ENCODE measurements at regions not wholly inside any gene's neighbourhood (a gene's known extent, or its start where the extent isn't known, plus 50 kb on each side); places are given as distances from the start of the nearest gene placed in this dataset.

- DNase-seq: no peak
Measured at GRCh38 chr18:24741965-24742724, 281.7 kb downstream of the HRH4 start.

- DNase-seq: no peak
Measured at GRCh38 chr18:24754583-24755253, 294.3 kb downstream of the HRH4 start.

- DNase-seq: no peak
Measured at GRCh38 chr18:24756385-24756784, 295.9 kb downstream of the HRH4 start.

- DNase-seq: no peak
Measured at GRCh38 chr18:24757134-24757533, 296.7 kb downstream of the HRH4 start.

- DNase-seq: no peak
Measured at GRCh38 chr18:24761765-24762164, 301.3 kb downstream of the HRH4 start.

- DNase-seq: no peak
Measured at GRCh38 chr18:24762511-24762910, 302.1 kb downstream of the HRH4 start.

- DNase-seq: no peak
Measured at GRCh38 chr18:24763765-24764513, 303.5 kb downstream of the HRH4 start.

GRCh38 chr18:24764766-24765165, 304.3 kb downstream of the HRH4 start:
- no peak for DNase-seq

- no peak for DNase-seq
Measured at GRCh38 chr18:24766376-24766775, 305.9 kb downstream of the HRH4 start.

- no peak for DNase-seq
Measured at GRCh38 chr18:24770311-24771024, 310.0 kb downstream of the HRH4 start.

GRCh38 chr18:24771300-24771699, 310.9 kb downstream of the HRH4 start:
- DNase-seq: no peak

- no peak for DNase-seq
Measured at GRCh38 chr18:24773101-24773500, 312.7 kb downstream of the HRH4 start.

- no peak for DNase-seq
Measured at GRCh38 chr18:24776019-24776418, 315.6 kb downstream of the HRH4 start.

GRCh38 chr18:24778810-24779418, 318.5 kb downstream of the HRH4 start:
- no peak for DNase-seq

GRCh38 chr18:24782566-24782965, 322.1 kb downstream of the HRH4 start:
- no peak for DNase-seq

- no peak for DNase-seq
Measured at GRCh38 chr18:24785019-24785418, 324.6 kb downstream of the HRH4 start.

- DNase-seq: no peak
Measured at GRCh38 chr18:24786027-24786426, 325.6 kb downstream of the HRH4 start.

- DNase-seq: no peak
Measured at GRCh38 chr18:24790347-24790746, 329.9 kb downstream of the HRH4 start.

GRCh38 chr18:24791751-24792545, 331.5 kb downstream of the HRH4 start:
- no peak for DNase-seq

GRCh38 chr18:24793742-24794141, 333.3 kb downstream of the HRH4 start:
- no peak for DNase-seq

- DNase-seq: no peak
Measured at GRCh38 chr18:24795129-24795528, 334.7 kb downstream of the HRH4 start.

GRCh38 chr18:24797981-24798380, 337.5 kb downstream of the HRH4 start:
- no peak for DNase-seq
